ENCODE measurements at regions not wholly inside any gene's neighbourhood (a gene's known extent, or its start where the extent isn't known, plus 50 kb on each side); places are given as distances from the start of the nearest gene placed in this dataset.

- TF ChIP-seq POLR2A (IDR thresholded peaks at IDR 0.05; ENCODE audit: low read depth), result no peak
- no peak for TF ChIP-seq CTCF (IDR thresholded peaks at IDR 0.05)
Observed at GRCh38 chr14:71452987-71453386, 479.2 kb upstream of the RGS6 start.

All from esophagus muscularis mucosa (tissue), 3 donors.